HG03460 (cell line): ENCODE measurements at regions not wholly inside any gene's neighbourhood (a gene's known extent, or its start where the extent isn't known, plus 50 kb on each side); places are given as distances from the start of the nearest gene placed in this dataset.
"Not testable (repeated sequence)": the region's sequence is repeated elsewhere in the genome, so short reads cannot be mapped to it uniquely, and the experiment has no call there.

ENCODE experiments used
- ATAC-seq: cut with Tn5 transposase; IDR thresholded peaks from one replicate; pipeline ENCODE4 v1.9.1; 2021; ENCODE audit not compliant: unreplicated experiment

GRCh38 chr5:120813551-120813950, 349.5 kb downstream of the PRR16 start:
- no peak for ATAC-seq

- ATAC-seq = no peak
Measured at GRCh38 chr5:120817044-120817985, 353.2 kb downstream of the PRR16 start.

- no peak for ATAC-seq
Measured at GRCh38 chr5:120818128-120818527, 354.0 kb downstream of the PRR16 start.

GRCh38 chr5:120823328-120823727, 359.2 kb downstream of the PRR16 start:
- ATAC-seq = no peak

- ATAC-seq = not testable (repeated sequence)
Measured at GRCh38 chr5:120831646-120832045, 367.5 kb downstream of the PRR16 start.

DNA sequence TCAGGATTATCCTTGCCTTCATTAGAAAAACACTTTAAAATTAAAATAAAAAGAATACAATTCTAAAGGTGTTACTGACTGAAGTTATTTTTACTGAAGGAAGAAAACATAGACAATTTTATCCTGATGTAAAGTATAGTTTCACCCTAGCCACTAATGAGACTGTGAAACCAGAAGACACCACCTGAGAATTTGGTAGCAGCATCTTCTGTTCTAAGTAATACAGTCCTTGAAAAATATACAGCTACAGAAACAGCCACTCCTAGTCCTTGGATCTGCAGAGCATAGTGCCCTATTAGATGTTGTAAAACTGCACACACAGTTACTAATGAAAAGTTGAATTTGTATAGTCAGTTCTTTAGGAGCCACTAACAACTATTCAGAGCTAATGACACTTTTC, 377.7 kb downstream of the PRR16 start:
- ATAC-seq = no peak

DNA sequence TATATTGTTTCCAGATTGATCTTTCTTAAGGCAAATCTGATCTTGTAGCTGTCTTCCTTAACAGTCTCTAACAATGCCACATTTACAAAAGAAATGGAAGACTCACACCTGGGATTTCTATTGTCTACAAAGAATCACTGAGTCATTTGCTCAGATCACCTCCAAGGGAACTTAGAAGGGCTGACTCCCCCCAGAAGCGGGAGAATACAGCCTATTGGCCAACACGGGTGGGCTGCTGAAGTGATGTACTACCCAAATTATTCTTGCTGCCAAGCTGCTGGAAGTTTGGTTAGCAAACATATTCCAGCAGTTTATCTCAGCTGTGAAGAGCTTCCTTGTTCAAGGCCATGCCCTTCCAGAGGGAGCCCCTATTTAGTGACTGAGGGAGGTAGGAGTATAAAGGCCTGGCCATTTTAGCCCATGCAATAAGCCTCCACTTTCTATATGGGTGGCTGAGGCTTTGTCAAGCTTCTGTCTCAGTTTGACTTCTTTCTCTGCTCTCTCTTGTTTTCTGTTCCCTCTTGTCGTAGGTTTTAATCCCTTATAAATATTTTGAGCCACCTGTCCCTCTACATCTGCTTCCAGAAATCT, 379.4 kb downstream of the PRR16 start:
- no peak for ATAC-seq

- ATAC-seq = no peak
Measured at GRCh38 chr5:120848883-120849282, 384.8 kb downstream of the PRR16 start.

DNA sequence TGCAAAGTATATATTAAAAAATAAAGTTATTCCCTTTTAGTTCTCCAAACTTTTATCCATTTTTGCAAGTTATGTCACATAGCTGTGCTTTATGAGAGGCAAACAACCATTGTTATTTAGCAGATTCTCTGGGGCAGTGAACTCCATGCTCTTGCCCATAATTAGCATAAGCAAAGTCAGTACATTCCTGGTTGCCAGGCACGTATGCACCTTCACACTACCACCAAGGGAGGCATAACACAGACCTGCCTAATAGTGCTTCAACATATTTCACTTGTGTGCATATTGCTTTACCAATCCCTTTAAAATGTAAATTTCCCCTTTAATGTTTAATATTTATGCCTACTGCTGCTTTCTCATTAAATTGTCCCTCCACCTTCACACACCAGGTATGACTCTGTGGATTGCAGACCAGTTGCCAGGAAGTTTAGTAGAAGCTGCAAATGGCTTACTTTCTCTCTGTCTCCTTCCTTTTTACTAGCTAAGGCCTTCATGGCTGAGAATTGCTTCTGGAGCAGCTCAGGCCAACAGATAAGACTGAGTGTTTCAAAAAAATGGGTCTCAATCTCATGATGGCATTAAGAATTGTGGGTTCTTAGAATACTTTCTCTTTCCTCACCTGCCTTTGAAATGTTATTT, 388.2 kb downstream of the PRR16 start:
- ATAC-seq = no peak

- no peak for ATAC-seq
Measured at GRCh38 chr5:120866997-120867396, 402.9 kb downstream of the PRR16 start.

- ATAC-seq = no peak
Measured at GRCh38 chr5:120869831-120870230, 405.7 kb downstream of the PRR16 start.

GRCh38 chr5:120872297-120872696, 408.2 kb downstream of the PRR16 start:
- ATAC-seq = no peak

- ATAC-seq = no peak
Measured at GRCh38 chr5:120873083-120873482, 409.0 kb downstream of the PRR16 start.

- ATAC-seq = no peak
Measured at GRCh38 chr5:120874081-120874862, 410.2 kb downstream of the PRR16 start.

- no peak for ATAC-seq
Measured at GRCh38 chr5:120882038-120882775, 418.1 kb downstream of the PRR16 start.

DNA sequence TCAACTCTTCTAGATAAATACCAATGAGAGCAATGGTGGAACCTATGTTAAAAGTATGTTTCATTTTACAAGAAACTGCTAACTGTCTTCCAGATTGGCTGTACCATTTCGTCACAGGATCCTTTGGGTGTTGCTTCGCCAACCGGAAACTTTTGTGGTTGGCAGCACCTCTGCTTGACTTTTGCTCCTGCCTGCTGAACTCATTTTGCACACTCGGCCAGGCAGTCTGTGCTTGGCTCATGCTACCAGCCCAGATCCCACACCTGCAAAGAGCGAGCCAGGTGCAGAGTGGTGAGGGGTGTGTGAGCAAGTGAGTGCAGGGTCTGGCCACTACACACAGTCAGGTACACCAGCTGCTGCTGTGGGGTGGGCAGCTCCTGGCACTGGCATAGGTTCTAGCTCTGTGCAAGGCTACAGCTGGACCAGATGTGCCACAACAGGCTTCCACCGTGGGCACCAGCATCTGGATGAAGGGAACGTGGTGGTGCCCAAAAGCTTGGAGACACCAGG, 422.3 kb downstream of the PRR16 start:
- ATAC-seq = no peak

- ATAC-seq = no peak
Measured at GRCh38 chr5:120895660-120896059, 431.6 kb downstream of the PRR16 start.

- no peak for ATAC-seq
Measured at GRCh38 chr5:120901199-120901598, 437.1 kb downstream of the PRR16 start.

DNA sequence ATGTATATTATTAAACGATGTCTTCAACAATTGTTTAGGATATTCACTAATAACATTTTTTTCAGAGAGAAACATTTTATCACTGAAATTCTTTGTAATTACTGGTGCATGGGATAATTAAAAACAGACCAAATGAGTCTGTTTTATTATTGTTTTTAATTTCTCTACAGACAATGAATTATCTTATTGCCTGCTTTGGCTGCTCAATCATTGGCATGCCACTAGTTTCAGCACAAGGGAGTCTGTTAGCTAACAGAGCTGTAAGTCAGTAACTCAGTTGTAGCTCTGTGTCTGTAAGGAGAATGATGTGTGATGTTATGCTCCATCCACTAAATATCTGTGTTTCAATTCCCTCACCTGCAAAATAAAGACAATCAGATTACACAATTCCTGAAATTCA, 443.9 kb downstream of the PRR16 start:
- no peak for ATAC-seq

GRCh38 chr5:120910629-120911028, 446.5 kb downstream of the PRR16 start:
- ATAC-seq = no peak
